Suppressor macrophage treated with lipopolysaccharide for 1 hour (primary cell): ENCODE measurements at regions not wholly inside any gene's neighbourhood (a gene's known extent, or its start where the extent isn't known, plus 50 kb on each side); places are given as distances from the start of the nearest gene placed in this dataset.

ENCODE experiments used
- DNase-seq, 3 donors: peaks; one replicate each; pipeline ENCODE4 v3.0.0-alpha.2; 2020 to 2022

DNA sequence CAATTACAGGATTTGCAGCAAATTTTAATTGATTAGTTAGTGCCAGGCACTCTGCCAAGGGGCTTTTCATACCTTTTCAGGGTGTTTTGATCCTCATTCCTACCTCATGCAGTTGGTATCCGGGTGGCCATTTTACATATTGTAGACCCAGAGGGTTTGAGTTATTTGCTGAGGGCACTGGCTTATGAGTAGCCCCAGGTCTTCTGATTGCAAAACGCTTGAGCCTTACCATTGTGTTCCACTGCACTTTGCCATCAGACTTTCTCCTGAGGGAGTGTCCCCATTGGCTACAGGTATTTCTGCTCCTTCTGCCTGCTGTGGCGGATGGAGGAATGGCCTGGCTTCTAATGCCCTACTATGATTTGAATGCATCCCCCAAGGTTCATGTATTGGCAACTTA, 257.8 kb upstream of the CRY1 start:
- no peak for DNase-seq

DNA sequence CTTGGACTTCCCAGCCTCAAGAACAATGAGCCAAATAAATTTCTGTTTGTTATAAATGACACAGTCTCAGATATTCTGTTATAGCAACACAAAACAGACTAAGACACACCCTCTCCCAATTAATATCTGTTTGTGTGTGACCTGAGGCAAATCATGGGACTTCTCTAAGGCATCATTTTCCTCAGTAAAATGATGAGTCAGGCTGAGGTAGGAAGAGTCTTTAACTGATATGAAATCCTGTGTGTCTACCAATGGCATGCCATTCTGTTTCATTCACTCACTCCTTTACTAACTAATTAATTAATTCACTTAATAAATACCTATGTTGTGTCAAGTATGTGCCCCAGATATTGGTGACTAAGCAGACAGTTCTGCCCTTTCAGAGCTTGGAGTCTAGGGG, 258.4 kb upstream of the CRY1 start:
- no peak for DNase-seq

DNA sequence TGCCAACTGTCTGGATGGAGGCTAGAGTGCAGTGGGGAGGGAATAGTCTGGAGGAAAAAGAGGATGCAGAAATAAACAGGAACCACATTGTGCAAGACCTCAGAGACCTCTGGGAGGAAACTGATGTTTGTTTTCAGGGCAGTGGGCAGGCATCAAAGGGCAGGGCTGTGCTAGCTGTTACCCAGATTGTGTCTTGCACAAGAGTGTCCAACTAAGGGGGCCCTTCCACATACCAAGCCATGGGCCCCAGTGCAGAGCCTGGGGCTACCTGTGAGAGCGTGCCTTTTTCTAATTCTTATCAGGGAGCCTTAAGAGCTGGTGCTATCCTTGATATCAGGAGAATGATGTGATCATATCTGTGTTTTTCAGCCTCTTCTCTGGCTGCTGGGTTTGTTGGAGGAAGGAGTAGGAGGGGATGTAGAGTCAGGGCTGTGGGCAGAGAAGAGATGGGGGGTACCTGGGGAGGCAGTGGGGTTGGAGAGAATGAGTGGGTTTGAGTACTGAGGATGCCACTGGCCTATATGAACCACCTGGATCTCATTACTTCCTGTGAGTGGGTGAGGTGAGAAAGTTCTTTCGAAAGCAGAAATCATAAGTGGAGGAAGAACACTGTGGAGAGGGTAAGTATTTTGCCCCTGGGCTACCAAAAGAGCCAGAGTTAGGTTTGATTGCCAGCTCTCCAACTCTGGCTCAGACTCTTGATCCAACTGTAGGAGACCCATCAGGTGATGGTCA, 259.2 kb upstream of the CRY1 start:
- DNase-seq = peak; percentile 45 to 63 (median 53)

DNA sequence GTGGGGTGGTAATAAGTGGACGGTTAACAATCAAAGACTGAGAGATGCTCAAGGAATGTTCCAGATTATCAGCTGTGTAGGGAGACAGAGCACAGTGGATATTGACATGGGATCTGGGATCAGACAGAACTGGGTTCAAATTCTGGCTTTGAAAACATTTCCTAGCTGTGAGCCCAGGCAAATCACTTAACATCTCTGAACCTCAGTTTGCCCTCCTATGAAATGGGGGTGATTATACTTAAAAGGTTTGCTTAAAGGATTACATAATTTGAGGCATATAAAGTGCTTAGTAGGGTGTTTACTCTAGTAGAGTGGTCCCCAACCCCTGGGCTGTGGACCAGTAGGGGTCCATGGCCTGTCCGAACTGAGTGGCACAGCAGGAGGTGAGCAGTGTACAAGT, 260.0 kb upstream of the CRY1 start:
- DNase-seq = no peak

DNA sequence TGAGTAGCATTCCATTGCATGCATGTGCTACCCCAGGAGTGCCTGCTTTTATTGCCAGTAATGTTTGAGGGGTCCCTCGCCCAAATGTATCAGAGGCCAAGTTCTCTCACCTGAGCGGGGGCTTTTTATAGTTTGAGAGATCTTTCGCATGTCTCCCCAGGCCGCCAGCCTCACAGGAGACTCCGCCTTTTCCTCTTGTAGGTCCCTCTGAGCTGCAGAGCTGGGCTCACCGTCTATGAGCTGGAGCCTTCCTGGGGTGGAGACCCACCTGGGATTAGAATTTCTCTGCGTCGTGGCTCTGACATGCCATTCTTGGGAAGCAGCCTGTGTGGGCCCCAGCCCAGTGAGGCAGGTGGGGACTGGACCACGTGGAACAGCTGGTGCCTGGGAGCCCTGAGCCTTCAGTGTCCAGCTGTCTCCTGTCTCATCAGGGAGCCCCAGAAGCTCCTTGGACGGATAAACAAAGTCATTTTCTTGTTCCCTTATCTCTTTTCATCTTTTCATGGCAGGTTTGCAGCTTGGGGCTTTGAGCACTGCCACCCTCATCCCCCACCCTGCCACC, 261.7 kb upstream of the CRY1 start:
- DNase-seq = no peak

DNA sequence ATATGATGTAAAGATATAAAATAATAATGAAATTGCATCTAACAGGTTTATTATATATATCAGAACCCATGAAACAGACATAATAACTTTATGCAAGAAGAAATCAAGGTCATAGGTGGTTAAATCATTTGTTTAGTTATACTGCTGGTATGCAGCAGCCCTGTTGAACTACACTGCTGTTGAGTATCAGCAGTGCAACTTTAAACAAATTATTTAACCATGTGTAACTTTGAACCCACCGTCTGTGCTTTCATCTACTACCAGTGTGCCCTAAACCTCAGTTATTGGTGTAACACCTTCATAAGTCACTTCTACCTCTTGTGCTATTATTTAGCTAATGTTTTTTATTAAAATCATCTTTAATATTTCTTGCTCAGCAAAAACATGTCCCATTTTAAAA, 262.3 kb upstream of the CRY1 start:
- DNase-seq = no peak

DNA sequence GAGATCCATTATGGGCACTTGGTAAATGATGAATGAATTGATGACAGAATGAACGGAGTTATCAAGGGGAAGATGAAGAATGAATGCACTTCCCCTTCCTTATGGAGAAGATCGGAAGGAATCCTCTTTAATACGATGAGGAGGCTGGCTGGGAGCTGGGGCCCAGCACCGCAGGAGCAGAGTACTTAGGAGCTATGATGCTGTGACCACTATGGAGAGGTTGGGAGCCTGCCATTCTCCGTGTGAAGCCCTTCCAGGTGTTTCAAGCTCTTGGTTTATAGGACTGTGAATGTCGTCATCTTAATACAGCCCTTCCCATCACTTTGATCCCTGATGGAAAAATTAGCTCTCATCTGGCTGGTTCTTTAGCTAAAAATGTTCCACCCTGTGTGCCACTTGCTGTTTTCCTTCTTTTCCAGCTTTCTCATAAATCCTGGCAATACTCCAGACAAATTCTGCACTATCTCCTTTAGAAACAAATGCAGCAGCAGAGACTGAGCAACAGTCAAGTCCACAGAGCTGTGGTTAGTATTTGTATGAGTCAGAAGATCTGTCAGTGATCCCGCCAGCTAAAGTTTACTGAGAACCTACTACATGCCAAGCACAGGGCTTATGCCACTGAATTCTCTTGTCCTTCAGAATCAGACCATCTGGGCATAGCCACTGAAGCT, 263.1 kb upstream of the CRY1 start:
- no peak for DNase-seq

DNA sequence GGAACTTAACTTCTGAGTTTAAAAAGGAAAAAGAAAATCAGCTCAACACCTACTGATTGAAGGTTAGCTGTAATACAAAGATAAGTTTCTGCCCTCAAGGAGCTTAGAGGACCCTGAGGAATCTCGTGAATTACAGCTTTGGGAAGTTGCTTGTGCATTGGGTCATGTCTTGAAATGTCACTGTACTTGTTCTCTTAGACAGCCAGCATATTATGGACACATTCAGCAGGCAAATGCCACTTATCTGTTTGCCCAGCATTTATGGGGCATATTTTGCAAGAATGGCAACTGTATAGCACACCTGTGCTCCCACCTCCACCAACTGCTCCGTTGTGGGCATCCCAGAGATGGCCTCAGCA, 263.6 kb upstream of the CRY1 start:
- DNase-seq = no peak

DNA sequence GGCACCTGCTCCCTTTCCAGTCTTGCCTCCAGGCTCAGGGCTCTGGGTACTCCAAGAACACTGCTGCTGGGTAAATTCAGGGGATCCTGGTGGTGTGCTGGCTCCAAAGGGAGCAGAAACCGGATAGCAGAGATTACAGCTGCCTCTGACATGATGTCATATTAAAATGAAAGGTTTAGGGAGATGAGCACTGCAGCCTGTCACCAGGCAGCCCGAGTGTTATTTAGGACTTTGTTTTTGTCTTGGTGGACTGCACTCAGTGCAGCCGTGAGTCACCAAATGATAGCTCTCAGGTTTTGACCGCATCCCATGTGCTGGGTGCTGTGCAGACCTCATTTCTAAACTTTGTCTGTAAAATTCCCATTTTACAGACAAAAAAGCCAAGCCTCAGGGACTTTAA, 266.0 kb upstream of the CRY1 start:
- no peak for DNase-seq

DNA sequence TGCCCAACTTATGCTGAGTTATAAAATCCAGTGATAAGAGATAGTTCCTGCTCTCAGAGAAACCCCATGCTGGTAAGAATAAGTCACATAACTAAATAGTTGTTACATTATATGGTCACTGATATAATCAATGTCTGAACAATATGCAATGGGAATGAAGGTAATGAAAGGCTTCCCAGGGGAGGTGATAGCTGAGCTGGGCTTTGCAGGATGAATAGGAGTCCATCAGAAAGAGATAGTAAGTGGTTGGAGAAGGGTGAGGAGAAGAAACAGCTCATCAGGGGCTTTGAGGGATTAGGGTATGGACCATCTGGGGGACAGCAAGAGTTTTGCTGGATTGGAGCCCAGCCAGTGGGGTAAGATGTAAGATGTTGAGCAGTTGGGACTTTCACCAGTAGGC, 266.7 kb upstream of the CRY1 start:
- DNase-seq = no peak

DNA sequence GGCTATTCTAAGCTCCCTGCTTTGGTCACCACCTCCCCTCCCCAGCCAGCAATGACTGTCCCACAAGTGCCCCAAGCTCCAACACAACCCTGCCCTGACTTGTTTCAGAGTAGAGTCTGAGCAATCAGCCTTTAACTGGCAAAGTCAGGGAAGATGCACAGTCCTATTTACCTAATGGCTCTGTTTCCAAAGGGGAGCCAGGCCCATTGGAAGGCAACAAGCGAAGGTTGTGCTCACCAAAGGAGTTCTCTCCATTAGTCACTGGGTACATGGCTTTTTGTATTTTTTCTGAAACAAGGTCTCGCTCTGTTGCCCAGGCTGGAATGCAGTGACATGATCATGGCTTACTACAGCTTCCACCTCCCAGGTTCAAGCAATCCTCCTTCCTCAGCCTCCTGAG, 267.1 kb upstream of the CRY1 start:
- no peak for DNase-seq

DNA sequence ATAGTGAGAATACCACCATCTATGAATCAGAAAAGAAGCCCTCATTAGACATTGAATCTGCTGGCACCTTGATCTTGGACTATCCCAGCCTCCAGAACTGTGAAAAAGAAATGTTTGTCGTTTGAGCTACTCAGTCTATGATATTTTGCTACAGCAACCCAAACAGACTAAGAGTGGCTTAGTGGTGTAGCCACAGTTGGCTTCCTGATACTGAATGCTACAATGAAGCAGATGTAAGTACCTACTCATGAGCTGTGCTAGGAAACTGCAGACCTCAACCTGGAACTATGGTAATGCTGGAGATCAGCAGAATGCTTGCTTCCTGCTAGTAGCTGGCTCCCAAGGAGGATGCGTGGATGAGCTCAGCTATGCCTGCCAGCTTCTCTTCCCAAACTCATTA, 268.6 kb upstream of the CRY1 start:
- no peak for DNase-seq

DNA sequence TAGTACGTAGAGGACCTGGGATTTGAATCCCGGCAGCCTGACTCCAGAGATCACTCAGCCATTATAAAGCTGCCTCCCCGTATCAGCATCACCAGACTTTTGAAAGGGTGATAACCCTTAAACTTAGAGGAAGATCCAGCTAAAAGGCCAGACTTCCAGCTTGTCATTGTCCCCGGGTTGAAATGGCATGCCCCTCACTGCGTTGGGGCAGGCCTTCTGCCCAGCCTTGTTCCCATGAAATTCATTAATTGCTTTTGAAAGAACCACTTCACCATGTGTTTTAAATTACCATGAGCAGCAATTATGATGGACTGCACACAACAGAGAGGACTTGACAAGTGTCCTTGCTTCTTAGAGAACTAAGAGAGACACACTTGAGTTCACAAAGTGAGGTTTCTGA, 269.6 kb upstream of the CRY1 start:
- DNase-seq = no peak

DNA sequence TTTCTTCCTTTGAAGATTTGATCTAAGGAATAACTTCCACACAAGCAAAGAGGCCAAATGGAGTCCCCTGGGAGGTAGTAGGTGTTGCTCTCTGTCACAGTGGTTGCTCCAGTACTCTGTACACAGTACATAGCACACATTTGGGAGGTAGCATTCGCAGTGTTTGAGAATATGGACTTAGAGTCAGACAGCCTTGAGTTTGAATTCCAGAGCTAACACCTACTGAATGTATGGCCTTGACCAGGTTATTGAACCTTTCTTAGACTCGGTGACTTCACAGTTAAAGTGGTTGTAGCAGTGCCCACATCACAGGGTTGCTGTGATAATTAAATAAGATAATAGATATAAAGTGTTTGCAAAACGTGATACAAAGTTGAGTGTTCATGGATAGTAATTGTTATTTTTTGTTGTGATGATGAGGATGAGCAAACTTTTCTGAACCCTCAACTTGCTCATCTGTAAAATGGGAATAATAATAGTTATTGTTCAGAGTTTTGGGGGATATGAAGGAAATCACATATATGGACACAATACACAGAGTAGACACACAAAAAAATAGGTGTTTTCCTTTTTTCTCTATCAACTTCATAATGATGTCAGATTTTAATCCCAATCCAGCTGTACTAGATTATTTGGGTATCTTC, 271.6 kb upstream of the CRY1 start:
- DNase-seq = no peak

DNA sequence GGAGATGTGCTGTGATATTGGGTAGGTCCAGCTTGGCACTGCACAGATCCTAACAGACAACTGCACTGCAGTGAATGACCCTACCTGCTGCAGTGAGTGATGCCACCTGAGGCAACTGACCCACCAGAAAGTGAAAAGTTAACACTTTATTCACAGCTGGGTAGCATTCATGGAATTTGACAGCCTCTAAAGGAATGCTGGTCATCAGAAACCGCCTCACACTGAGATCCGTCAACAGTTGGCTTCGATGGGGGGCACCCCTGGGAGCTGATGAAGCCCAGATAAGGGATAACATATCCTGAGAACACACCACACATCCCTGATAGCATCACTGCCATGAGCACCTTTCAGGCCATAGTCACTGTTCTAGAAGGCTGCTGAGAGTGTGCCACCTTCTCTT, 272.4 kb upstream of the CRY1 start:
- DNase-seq = no peak

DNA sequence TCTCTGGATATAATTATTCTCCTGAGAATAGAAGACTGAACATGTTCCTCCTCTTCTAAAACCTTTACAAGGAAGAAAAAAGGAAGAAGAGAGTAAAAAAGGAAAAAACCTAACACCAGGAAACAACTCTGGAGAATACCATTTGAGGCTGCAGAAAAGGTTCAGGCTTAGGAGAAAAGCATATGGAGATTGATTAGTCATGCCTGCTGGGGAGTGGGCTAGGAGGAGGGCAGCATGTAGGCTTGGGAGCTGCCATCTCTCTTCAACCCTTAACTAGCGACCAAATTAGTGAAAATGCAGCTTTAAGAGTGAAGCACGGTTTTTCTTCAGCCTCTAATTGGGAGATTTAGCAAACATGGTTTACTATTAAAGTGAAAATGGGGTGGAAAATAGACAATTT, 273.0 kb upstream of the CRY1 start:
- no peak for DNase-seq

DNA sequence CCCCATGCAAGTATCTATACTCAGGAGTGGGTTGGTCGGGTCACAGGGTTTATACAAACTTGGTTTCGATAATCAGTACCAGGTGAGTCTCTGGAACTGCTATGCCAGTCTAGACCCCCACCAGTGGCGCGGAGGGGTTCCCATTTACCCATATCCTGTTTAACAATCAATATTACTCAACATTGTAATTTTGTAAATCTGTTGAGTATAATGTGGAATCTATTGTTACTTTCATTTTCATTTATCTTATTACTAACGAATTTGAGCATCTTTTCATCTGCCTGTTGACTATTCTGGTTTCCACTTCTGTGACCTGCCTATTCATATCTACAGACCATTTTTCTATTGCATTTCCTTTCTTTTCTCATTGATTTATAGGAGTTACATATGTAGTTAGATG, 275.2 kb upstream of the CRY1 start:
- peak in 1 of 3 donors; percentile 24 for DNase-seq

DNA sequence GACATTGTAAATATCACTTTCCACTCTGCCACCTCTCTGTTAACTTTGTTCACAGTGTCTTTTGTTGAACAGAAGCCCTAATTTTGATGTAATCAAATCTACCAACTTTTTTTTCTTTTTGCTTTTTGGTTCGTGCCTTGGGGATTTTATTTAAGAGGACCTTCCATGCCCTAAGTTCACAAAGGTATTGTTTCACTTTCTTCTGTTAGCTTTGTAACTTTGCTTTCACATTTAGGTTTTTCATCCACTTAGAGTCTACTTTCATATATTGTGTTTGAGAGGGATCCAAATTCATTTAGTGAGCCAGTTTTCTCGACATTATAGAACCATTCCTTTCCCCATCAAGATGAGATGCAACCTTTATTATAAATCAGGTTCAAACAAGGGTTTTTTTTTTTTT, 275.7 kb upstream of the CRY1 start:
- no peak for DNase-seq

DNA sequence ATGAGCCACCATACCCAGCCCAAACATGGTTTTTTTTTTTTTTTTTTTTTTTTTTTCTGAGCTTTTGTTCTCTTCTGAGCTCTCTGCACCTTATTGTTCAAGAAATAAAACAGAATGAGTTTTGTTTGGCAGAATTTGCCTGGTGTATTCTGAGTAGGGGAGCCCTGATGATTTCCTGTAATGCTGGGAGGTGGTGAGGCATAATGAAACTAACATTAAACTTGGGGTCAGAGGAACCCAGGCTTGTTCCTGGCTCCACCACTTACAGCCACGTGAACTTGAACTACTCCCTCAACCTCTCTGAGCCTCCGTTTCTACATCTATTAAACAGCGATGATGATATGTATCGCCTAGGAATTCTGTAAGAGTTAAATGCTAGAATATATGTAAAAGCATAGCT, 276.3 kb upstream of the CRY1 start:
- peak; percentile 18 to 38 (median 24) for DNase-seq

DNA sequence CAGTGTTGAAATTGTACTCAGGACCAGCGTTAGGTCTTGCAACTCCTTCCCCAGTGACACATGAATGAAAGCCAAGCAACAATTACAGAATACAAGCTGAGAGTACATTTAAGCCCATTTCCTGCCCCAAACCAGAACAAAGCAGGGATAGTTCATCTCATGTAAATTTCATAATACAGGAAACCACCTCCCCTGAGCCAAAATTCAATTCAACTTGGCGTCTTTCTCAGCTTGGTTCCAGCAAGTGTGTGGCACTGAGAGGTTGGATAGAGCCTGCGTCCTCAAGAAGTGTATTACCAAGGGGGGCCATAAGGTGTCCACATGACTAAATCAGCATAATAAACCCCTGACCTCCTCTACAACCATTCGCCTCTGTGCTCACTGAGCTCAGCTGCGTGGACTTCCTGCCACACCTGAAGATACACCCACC, 278.9 kb upstream of the CRY1 start:
- DNase-seq = peak; percentile 40 to 58 (median 46)

DNA sequence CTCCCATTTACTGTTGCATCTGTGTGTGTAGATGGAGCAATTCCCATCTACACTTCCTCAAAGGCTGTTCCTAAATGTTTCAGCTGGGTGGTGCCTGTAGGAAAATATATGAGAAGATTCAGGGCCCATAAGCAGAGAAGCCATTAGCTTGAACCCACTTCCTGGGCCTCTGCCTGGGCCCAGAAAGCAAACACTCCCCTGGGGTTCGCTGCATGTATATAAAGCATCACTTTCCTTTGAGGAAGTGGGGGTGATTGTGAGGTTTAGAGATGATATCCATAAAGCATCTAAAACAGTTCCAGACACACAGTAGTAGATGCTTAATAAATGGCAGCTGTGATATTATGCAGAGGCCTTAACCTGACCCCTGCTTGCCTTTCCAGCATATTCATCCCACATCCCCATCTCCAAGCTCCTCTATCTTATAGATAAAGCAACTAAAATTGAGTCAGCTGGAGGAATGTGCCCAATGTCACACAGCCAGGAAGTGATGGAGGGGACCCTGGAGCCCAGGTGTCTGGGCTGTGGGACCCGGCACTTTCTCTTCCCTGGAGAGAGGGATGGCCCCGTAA, 280.0 kb upstream of the CRY1 start:
- DNase-seq = no peak

DNA sequence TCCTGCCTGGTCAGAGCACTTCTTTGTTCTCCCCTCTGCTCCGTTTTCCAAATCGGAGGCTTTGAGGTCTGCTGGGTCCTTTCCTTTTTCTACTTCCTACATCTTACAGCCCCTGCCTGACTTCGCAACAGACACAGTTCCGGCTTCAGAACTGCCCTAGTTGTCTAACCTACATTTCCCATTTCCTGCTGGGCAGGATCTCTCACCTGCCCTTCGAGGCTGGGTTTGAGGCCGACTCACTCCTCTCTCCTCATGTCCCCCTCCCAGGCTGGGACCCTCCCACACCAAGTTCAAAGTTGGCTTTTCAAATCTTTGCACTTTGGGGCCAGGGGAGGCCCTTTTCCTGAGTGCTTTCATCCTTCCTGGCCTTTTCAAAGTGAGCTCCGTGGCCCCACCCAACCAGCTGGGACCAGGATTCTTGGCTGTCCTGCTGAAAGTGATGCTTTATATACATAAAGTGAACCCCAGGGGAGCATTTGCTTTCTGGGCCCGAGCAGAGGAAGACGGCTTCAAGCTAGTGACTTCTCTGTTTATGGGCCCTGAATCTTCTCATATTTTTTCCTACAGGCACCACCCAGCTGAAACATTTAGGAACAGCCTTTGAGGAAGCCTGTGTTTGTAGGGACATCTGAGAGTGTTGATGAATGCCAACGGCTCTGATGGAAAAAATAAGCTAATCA, 281.0 kb upstream of the CRY1 start:
- DNase-seq = peak in 2 of 3 donors; percentile 12 to 25

DNA sequence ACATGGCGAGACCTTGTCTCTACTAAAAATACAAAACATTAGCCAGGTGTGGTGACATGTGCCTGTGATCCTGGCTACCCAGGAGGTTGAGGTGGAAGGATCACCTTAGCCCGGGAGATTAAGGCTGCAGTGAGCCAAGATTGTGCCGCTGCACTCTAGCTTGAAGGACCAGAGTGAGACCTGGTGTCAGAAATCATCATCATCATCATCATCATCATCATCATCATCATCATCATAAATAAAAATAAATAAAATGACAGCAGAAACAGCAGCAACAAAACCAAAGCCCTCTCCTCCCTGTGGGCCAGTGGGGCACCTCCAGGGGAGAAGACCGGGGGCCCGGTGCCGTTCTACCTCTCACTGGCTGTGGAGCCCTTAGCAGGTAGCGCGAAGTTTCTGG, 281.9 kb upstream of the CRY1 start:
- no peak for DNase-seq
